ENCODE measurements at regions not wholly inside any gene's neighbourhood (a gene's known extent, or its start where the extent isn't known, plus 50 kb on each side); places are given as distances from the start of the nearest gene placed in this dataset.

DNA sequence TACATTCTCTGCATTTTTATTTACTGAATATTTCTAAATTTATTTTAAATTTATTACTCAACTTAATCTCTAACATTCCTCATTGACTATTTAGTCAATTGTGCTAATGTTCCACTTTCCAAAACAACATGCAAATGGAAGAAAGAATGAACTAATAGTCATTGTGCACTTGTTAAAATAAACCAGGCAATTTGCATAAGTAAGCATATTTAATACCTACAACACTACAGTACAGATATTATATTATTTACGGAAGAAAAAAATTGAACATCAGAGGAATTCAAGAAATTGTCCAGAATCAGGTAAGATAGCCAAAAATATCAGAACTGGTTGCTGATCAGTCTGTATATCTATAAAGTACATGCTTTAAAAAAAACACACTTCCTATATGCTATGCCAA, 320.5 kb downstream of the CENPW start:
- TF ChIP-seq, protein P1, sequence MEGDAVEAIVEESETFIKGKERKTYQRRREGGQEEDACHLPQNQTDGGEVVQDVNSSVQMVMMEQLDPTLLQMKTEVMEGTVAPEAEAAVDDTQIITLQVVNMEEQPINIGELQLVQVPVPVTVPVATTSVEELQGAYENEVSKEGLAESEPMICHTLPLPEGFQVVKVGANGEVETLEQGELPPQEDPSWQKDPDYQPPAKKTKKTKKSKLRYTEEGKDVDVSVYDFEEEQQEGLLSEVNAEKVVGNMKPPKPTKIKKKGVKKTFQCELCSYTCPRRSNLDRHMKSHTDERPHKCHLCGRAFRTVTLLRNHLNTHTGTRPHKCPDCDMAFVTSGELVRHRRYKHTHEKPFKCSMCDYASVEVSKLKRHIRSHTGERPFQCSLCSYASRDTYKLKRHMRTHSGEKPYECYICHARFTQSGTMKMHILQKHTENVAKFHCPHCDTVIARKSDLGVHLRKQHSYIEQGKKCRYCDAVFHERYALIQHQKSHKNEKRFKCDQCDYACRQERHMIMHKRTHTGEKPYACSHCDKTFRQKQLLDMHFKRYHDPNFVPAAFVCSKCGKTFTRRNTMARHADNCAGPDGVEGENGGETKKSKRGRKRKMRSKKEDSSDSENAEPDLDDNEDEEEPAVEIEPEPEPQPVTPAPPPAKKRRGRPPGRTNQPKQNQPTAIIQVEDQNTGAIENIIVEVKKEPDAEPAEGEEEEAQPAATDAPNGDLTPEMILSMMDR (IDR thresholded peaks at IDR 0.05), result no peak
- TF ChIP-seq POLR2A (IDR thresholded peaks at IDR 0.05), result no peak
